ENCODE measurements at regions not wholly inside any gene's neighbourhood (a gene's known extent, or its start where the extent isn't known, plus 50 kb on each side); places are given as distances from the start of the nearest gene placed in this dataset.

- no peak for TF ChIP-seq POLR2A (IDR thresholded peaks at IDR 0.05)
- no peak for TF ChIP-seq CTCF (IDR thresholded peaks at IDR 0.05)
Observed at GRCh38 chr2:30321466-30321865, 90.1 kb downstream of the LBH start.
